ENCODE measurements at regions not wholly inside any gene's neighbourhood (a gene's known extent, or its start where the extent isn't known, plus 50 kb on each side); places are given as distances from the start of the nearest gene placed in this dataset.

DNA sequence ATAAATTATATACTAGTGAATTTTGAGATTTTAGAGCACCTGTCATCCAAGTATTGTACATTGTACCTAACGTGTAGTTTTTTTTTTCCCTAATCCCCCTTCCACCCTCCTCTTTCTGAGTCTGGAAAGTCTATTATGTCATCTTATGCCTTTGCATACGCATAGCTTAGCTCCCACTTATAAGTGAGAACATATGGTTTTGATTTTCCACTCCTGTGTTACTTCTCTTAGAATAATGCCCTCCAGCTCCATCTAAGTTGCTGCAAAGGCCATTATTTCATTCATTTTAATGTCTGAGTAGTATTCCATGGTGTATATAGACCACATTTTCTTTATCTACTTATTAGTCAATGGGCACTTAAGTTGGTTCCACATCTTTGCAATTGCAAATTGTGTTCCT, 177.0 kb upstream of the C16orf82 start:
- Histone ChIP-seq H3K27me3 (ENCODE audit: insufficient read depth, poor library complexity, severe bottlenecking) (no peaks in the 10 kb centered on the region), H3K4me3 (ENCODE audit: severe bottlenecking) (no peak overlapping the region), H3K4me1 (ENCODE audit: insufficient read depth, poor library complexity, severe bottlenecking) (no peaks in the 10 kb centered on the region), H3K36me3 (ENCODE audit: low read depth) (no peaks in the 10 kb centered on the region), H3K9me3 (ENCODE audit: severe bottlenecking) (no peaks in the 10 kb centered on the region), H3K27ac (ENCODE audit: poor library complexity, severe bottlenecking) (no peak overlapping the region)
- no peak for ATAC-seq (ENCODE audit: low read depth)
- no peak for DNase-seq (ENCODE audit: low spot score)
- TF ChIP-seq CTCF (IDR thresholded peaks at IDR 0.05; ENCODE audit: poor library complexity, severe bottlenecking), result no peak

- no peak for TF ChIP-seq CTCF (IDR thresholded peaks at IDR 0.05; ENCODE audit: poor library complexity, severe bottlenecking)
- no peaks in the 10 kb centered on the region for H3K36me3 ChIP-seq (ENCODE audit: low read depth)
- H3K27me3 ChIP-seq (ENCODE audit: insufficient read depth, poor library complexity, severe bottlenecking), result no peaks in the 10 kb centered on the region
- H3K9me3 ChIP-seq (ENCODE audit: severe bottlenecking), result no peaks in the 10 kb centered on the region
- H3K4me3 ChIP-seq (ENCODE audit: severe bottlenecking), result no peak overlapping the region
- no peak for DNase-seq (ENCODE audit: low spot score)
- no peak overlapping the region for H3K27ac ChIP-seq (ENCODE audit: poor library complexity, severe bottlenecking)
- H3K4me1 ChIP-seq (ENCODE audit: insufficient read depth, poor library complexity, severe bottlenecking), result no peaks in the 10 kb centered on the region
- ATAC-seq (ENCODE audit: low read depth), result no peak
Observed at GRCh38 chr16:26898200-26898599, 168.5 kb upstream of the C16orf82 start.

- H3K9me3 ChIP-seq (ENCODE audit: severe bottlenecking), result no peaks in the 10 kb centered on the region
- no peaks in the 10 kb centered on the region for H3K27me3 ChIP-seq (ENCODE audit: insufficient read depth, poor library complexity, severe bottlenecking)
- ATAC-seq (ENCODE audit: low read depth), result no peak
- H3K27ac ChIP-seq (ENCODE audit: poor library complexity, severe bottlenecking), result no peak overlapping the region
- no peak for TF ChIP-seq CTCF (IDR thresholded peaks at IDR 0.05; ENCODE audit: poor library complexity, severe bottlenecking)
- no peaks in the 10 kb centered on the region for H3K4me1 ChIP-seq (ENCODE audit: insufficient read depth, poor library complexity, severe bottlenecking)
- no peak for DNase-seq (ENCODE audit: low spot score)
- no peaks in the 10 kb centered on the region for H3K36me3 ChIP-seq (ENCODE audit: low read depth)
- no peak overlapping the region for H3K4me3 ChIP-seq (ENCODE audit: severe bottlenecking)
Observed at GRCh38 chr16:26901196-26901861, 165.4 kb upstream of the C16orf82 start.

DNA sequence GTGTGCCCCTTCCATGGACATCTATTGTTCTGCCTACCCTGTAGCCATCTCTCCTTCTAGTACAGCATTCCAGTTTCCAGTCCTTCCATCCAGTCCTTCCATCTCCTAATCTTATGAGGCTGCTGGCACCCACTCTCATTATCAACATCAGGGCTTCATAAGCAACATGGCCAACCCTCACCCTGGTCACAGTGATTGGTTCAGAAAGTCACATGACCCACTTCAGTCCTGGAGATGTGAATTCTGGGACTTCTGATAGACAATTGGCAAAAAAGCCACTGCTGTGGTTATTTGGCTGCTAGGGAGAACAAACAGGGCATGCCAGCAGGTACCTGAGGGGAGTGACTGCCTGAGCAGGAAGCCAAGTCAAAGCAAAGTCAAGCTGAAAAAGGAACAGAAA, 164.7 kb upstream of the C16orf82 start:
- TF ChIP-seq CTCF (IDR thresholded peaks at IDR 0.05; ENCODE audit: poor library complexity, severe bottlenecking), result no peak
- Histone ChIP-seq H3K27me3 (ENCODE audit: insufficient read depth, poor library complexity, severe bottlenecking) (no peaks in the 10 kb centered on the region), H3K9me3 (ENCODE audit: severe bottlenecking) (no peaks in the 10 kb centered on the region), H3K36me3 (ENCODE audit: low read depth) (no peaks in the 10 kb centered on the region), H3K4me3 (ENCODE audit: severe bottlenecking) (no peak overlapping the region), H3K27ac (ENCODE audit: poor library complexity, severe bottlenecking) (no peak overlapping the region), H3K4me1 (ENCODE audit: insufficient read depth, poor library complexity, severe bottlenecking) (no peaks in the 10 kb centered on the region)
- ATAC-seq (ENCODE audit: low read depth), result no peak
- no peak for DNase-seq (ENCODE audit: low spot score)

- DNase-seq (ENCODE audit: low spot score) (no peak), ATAC-seq (ENCODE audit: low read depth) (no peak)
- Histone ChIP-seq H3K9me3 (ENCODE audit: severe bottlenecking) (no peaks in the 10 kb centered on the region), H3K4me1 (ENCODE audit: insufficient read depth, poor library complexity, severe bottlenecking) (no peaks in the 10 kb centered on the region), H3K27ac (ENCODE audit: poor library complexity, severe bottlenecking) (no peak overlapping the region), H3K4me3 (ENCODE audit: severe bottlenecking) (no peak overlapping the region), H3K27me3 (ENCODE audit: insufficient read depth, poor library complexity, severe bottlenecking) (no peaks in the 10 kb centered on the region), H3K36me3 (ENCODE audit: low read depth) (no peaks in the 10 kb centered on the region)
- no peak for TF ChIP-seq CTCF (IDR thresholded peaks at IDR 0.05; ENCODE audit: poor library complexity, severe bottlenecking)
Observed at GRCh38 chr16:26905336-26905735, 161.4 kb upstream of the C16orf82 start.

Data from RWPE2 (cell line).